Esophagus squamous epithelium (tissue), 5 donors: ENCODE measurements at regions not wholly inside any gene's neighbourhood (a gene's known extent, or its start where the extent isn't known, plus 50 kb on each side); places are given as distances from the start of the nearest gene placed in this dataset.
"Not testable (repeated sequence)": the region's sequence is repeated elsewhere in the genome, so short reads cannot be mapped to it uniquely, and the experiment has no call there.

Experiments
- DNase-seq: peaks from one replicate; lab custom pipeline; 2025; lab: John Stamatoyannopoulos, UW
- H3K27ac ChIP-seq, 4 donors: fragments of 200-600 bp; sonication (generic); one replicate each; pipeline ENCODE4 v1.5.1; 2016 to 2019; ENCODE audit warnings: mild to moderate bottlenecking in 1 of 4
- H3K27me3 ChIP-seq, 4 donors: fragments of 200-600 bp; sonication (generic); 1 replicate in 3 of 4; 2 replicates in 1 of 4; pipeline versions ENCODE4 v1.5.1 to v1.6.0; 2017 to 2021; ENCODE audit warnings: antibody characterized with exemption in 1 of 4
- H3K36me3 ChIP-seq, 3 donors: fragments of 200-600 bp; sonication (generic); one replicate each; pipeline ENCODE4 v1.5.1; 2016 to 2019
- H3K4me1 ChIP-seq, 3 donors: fragments of 200-600 bp; sonication (generic); one replicate each; pipeline ENCODE4 v1.5.1; 2017 to 2019
- H3K4me3 ChIP-seq, 4 donors: fragments of 200-600 bp; sonication (generic); 1 replicate in 3 of 4; 2 replicates in 1 of 4; pipeline ENCODE4 v1.5.1; 2016 to 2019; ENCODE audit warnings: mild to moderate bottlenecking in 2 of 4, moderate library complexity in 1 of 4
- H3K9me3 ChIP-seq, 3 donors: fragments of 200-600 bp; sonication (generic); one replicate each; pipeline ENCODE4 v1.5.1; 2016 to 2019
- CTCF ChIP-seq, 6 experiments: fragments of 450-650 bp in 4 of 6; fragments of 200-600 bp in 2 of 6; sonication (generic) in 2 of 6; IDR thresholded peaks; one replicate each; pipeline ENCODE4 v1.5.1; 2016 to 2019; ENCODE audit warnings: antibody characterized with exemption in 6 of 6, mild to moderate bottlenecking in 4 of 6, moderate library complexity in 4 of 6
- POLR2A ChIP-seq, 4 donors: fragments of 450-650 bp; IDR thresholded peaks; one replicate each; pipeline ENCODE4 v1.6.1; 2017; ENCODE audit warnings: antibody characterized with exemption in 4 of 4, mild to moderate bottlenecking in 4 of 4, moderate library complexity in 3 of 4
- WGBS, 2 donors: methylation state at CpG; one replicate each; pipeline ENCODE4 v1.1.5; 2018; 5-methylcytosine and 5-hydroxymethylcytosine counted together
- intact Hi-C: fragments of 100-400 bp; cut with DNase I; formaldehyde crosslinking; loops from one replicate; pipeline ENCODE4 v1.15.0; 2022
- donor health status: DM: yes; HTN: yes; CAD: no.

- TF ChIP-seq CTCF (IDR thresholded peaks at IDR 0.05) (no peak), POLR2A (IDR thresholded peaks at IDR 0.05) (no peak)
- intact Hi-C loops, result no loop called here
Measured at GRCh38 chr6:6455272-6455671, 133.2 kb upstream of the LY86 start.

DNA sequence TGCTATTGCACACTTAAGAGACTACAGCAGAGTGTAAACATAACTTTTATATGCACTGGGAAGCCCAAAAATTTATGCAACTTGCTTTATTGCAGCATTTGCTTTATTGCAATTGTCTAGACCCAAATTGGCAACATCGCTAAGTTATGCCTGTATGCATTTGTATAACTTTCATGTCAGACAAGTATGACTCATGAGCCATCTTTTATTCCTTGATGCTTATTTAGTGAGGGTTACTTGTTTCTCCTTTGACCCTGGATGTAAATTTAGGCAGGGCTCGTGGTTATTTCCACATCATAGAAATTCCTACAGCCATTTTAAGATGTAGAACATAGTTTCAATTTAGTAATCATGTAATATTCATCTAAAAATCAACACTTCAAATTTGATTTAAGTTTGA is 130.3 kb upstream of the LY86 start:
- DNase-seq, result no peak
- TF ChIP-seq CTCF (IDR thresholded peaks at IDR 0.05), result no peak
- no peak for TF ChIP-seq POLR2A (IDR thresholded peaks at IDR 0.05)
- 28 to 53% methylated on average over 2 of the region's 2 CpGs for WGBS, 2 donors

More at GRCh38 chr6:6455272-6455671, 133.2 kb upstream of the LY86 start:
- Histone ChIP-seq H3K4me1 (no peaks in the 10 kb centered on the region), H3K27ac (no peak overlapping the region), H3K4me3 (no peak overlapping the region), H3K9me3 (no peaks in the 10 kb centered on the region), H3K36me3 (no peaks in the 10 kb centered on the region), H3K27me3 (peaks cover 0 to 25% (median 0%) of the 10 kb centered on the region in 4 donors)
- no peak for DNase-seq
- 55 to 63% methylated on average over 2 of the region's 2 CpGs for WGBS, 2 donors

DNA sequence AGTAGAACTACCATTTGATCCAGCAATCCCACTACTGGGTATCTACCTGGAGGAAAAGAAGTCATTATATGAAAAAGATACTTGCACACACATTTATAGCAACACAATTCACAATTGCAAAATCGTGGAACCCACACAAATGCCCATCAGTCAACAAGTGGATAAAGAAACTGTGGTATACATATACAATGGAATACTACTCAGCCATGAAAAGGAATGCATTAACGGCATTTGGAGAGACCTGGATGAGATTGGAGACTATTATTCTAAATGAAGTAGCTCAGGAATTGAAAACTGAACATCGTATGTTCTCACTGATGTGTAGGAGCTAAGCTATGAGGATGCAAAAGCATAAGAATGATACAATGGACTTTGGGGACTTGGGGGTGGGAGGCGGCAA is 128.6 kb upstream of the LY86 start:
- H3K9me3 ChIP-seq, H3K4me1 ChIP-seq, H3K36me3 ChIP-seq, intact Hi-C loops, H3K4me3 ChIP-seq, H3K27ac ChIP-seq, DNase-seq: not testable (repeated sequence)
- 77 to 82% methylated on average over 4 of the region's 4 CpGs for WGBS, 2 donors
- peaks cover 0 to 11% (median 0%) of the 10 kb centered on the region in 4 donors for H3K27me3 ChIP-seq

More for the DNA sequence above, 130.3 kb upstream of the LY86 start:
- intact Hi-C loops, result no loop called here
- Histone ChIP-seq H3K4me3 (no peak overlapping the region), H3K4me1 (no peaks in the 10 kb centered on the region), H3K9me3 (no peaks in the 10 kb centered on the region), H3K27ac (no peak overlapping the region), H3K36me3 (no peaks in the 10 kb centered on the region), H3K27me3 (peaks cover 0 to 16% (median 0%) of the 10 kb centered on the region in 4 donors)

DNA sequence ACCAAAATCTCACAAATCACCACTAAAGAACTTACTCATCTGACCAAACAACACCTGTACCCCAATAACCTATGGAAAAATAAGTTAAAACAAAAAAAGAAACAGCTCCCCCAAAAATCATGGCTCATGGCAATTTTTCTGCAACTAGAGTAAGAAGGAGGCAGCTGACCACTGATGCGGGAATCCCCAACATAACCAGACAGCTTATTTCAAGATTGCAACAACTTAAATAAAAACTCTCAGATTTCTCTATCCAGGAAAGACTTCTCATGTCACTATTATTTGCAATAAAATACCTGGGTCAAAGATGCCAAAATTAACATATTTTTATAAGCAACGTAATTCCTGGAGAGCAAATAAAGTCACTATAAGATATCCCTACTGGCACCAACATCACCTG is 128.1 kb upstream of the LY86 start:
- TF ChIP-seq CTCF (IDR thresholded peaks at IDR 0.05), result no peak
- TF ChIP-seq POLR2A (IDR thresholded peaks at IDR 0.05), result no peak
- no peaks in the 10 kb centered on the region for H3K4me1 ChIP-seq
- no peaks in the 10 kb centered on the region for H3K9me3 ChIP-seq
- peaks cover 0 to 11% (median 0%) of the 10 kb centered on the region in 4 donors for H3K27me3 ChIP-seq
- no peak overlapping the region for H3K4me3 ChIP-seq
- no peaks in the 10 kb centered on the region for H3K36me3 ChIP-seq
- 76 to 82% methylated on average over 2 of the region's 2 CpGs for WGBS, 2 donors
- no peak overlapping the region for H3K27ac ChIP-seq
- intact Hi-C loops, result no loop called here
- DNase-seq, result no peak

GRCh38 chr6:6461138-6461537 is 127.4 kb upstream of the LY86 start:
- no peak for DNase-seq

More at GRCh38 chr6:6461138-6461537, 127.4 kb upstream of the LY86 start:
- Histone ChIP-seq H3K27me3 (peaks cover 0 to 11% (median 0%) of the 10 kb centered on the region in 4 donors), H3K27ac (no peak overlapping the region), H3K9me3 (no peaks in the 10 kb centered on the region), H3K36me3 (no peaks in the 10 kb centered on the region), H3K4me3 (no peak overlapping the region), H3K4me1 (no peaks in the 10 kb centered on the region)
- intact Hi-C loops, result no loop called here
- 57 to 100% methylated on average over 2 to 3 of the region's 4 CpGs for WGBS, 2 donors
- TF ChIP-seq POLR2A (IDR thresholded peaks at IDR 0.05) (no peak), CTCF (IDR thresholded peaks at IDR 0.05) (no peak)
